Uterus (tissue), 3 donors: ENCODE measurements at regions not wholly inside any gene's neighbourhood (a gene's known extent, or its start where the extent isn't known, plus 50 kb on each side); places are given as distances from the start of the nearest gene placed in this dataset.

Source experiments
- DNase-seq, 2 donors: peaks; one replicate each; pipeline ENCODE4 v3.0.0-alpha.2; 2019 to 2020
- H3K27ac ChIP-seq, 2 donors: fragments of 200-600 bp; sonication (generic); 1 replicate in 1 of 2; 2 replicates in 1 of 2; pipeline ENCODE4 v1.5.1; 2016 to 2018
- H3K27me3 ChIP-seq, 2 donors: fragments of 200-600 bp; sonication (generic); one replicate each; pipeline ENCODE4 v1.5.1; 2018 to 2019; ENCODE audit warnings: control low read depth in 1 of 2
- H3K36me3 ChIP-seq, 2 donors: fragments of 200-600 bp; sonication (generic); one replicate each; pipeline ENCODE4 v1.5.1; 2019; ENCODE audit warnings: control low read depth in 1 of 2
- H3K4me1 ChIP-seq, 2 donors: fragments of 200-600 bp; sonication (generic); one replicate each; pipeline ENCODE4 v1.5.1; 2018 to 2019; ENCODE audit warnings: control low read depth in 1 of 2
- H3K4me3 ChIP-seq, 2 donors: fragments of 200-600 bp; sonication (generic); 1 replicate in 1 of 2; 2 replicates in 1 of 2; pipeline ENCODE4 v1.5.1; 2018 to 2019; ENCODE audit warnings: mild to moderate bottlenecking in 1 of 2
- H3K9me3 ChIP-seq, 2 donors: fragments of 200-600 bp; sonication (generic); one replicate each; pipeline ENCODE4 v1.5.1; 2019; ENCODE audit warnings: control low read depth in 1 of 2
- CTCF ChIP-seq, 4 experiments: fragments of 200-600 bp in 2 of 4; fragments of 450-650 bp in 2 of 4; sonication (generic) in 2 of 4; IDR thresholded peaks; one replicate each; pipeline ENCODE4 v1.5.1; 2016 to 2019; ENCODE audit warnings: antibody characterized with exemption in 4 of 4, mild to moderate bottlenecking in 2 of 4, moderate library complexity in 1 of 4
- POLR2A ChIP-seq, 2 donors: fragments of 450-650 bp; IDR thresholded peaks; one replicate each; pipeline ENCODE4 v1.6.1; 2016; ENCODE audit warnings: antibody characterized with exemption in 2 of 2, mild to moderate bottlenecking in 1 of 2, moderate library complexity in 1 of 2
- intact Hi-C: fragments of 100-400 bp; cut with DNase I; formaldehyde crosslinking; loops from one replicate; pipeline ENCODE4 v1.15.1; 2023; ENCODE audit warnings: low total_unique reads
- donor health status: DM: yes; HTN: yes; CAD: no.

GRCh38 chr9:129323376-129323998 lies 145.4 kb upstream of the IER5L start:
- H3K27me3 ChIP-seq: no peaks in the 10 kb centered on the region
- H3K27ac ChIP-seq: peak overlapping the region; percentile 95 to 99
- H3K36me3 ChIP-seq: no peaks in the 10 kb centered on the region
- TF ChIP-seq POLR2A (IDR thresholded peaks at IDR 0.05) (no peak), CTCF (IDR thresholded peaks at IDR 0.05) (no peak)
- H3K9me3 ChIP-seq: no peaks in the 10 kb centered on the region
- H3K4me1 ChIP-seq: peaks cover 17 to 19% of the 10 kb centered on the region in 2 donors
- peak; percentile 30 to 33 for DNase-seq
- H3K4me3 ChIP-seq: no peak overlapping the region
- intact Hi-C loops: loop anchor here (10.0 kb wide), 1 partner anchor 149 kb away; the partner anchor contains the start of gene IER5L

GRCh38 chr9:129322641-129323375 lies 144.7 kb upstream of the IER5L start:
- peaks cover 16 to 23% of the 10 kb centered on the region in 2 donors for H3K4me1 ChIP-seq
- no peaks in the 10 kb centered on the region for H3K9me3 ChIP-seq
- no peaks in the 10 kb centered on the region for H3K27me3 ChIP-seq
- TF ChIP-seq POLR2A (IDR thresholded peaks at IDR 0.05): no peak
- TF ChIP-seq CTCF (IDR thresholded peaks at IDR 0.05): peak in 1 of 4 experiments; percentile 2
- no peaks in the 10 kb centered on the region for H3K36me3 ChIP-seq
- intact Hi-C loops: loop anchor here (10.0 kb wide), 1 partner anchor 148 kb away; the partner anchor contains the start of gene IER5L
- H3K27ac ChIP-seq: peak overlapping the region; percentile 95 to 99
- no peak overlapping the region for H3K4me3 ChIP-seq
- DNase-seq: peak in 1 of 2 donors; percentile 19

- intact Hi-C loops: loop anchor here (10.0 kb wide), 1 partner anchor 147 kb away; the partner anchor contains the start of gene IER5L
- Histone ChIP-seq H3K27ac (peak overlapping the region; percentile 95 to 99), H3K36me3 (no peaks in the 10 kb centered on the region), H3K27me3 (no peaks in the 10 kb centered on the region), H3K4me3 (no peak overlapping the region), H3K9me3 (no peaks in the 10 kb centered on the region), H3K4me1 (peaks cover 16 to 25% of the 10 kb centered on the region in 2 donors)
- DNase-seq: peak; percentile 39 to 43
- TF ChIP-seq CTCF (IDR thresholded peaks at IDR 0.05) (peak in 2 of 4 experiments; percentile 6 to 11), POLR2A (IDR thresholded peaks at IDR 0.05) (no peak)
Observed at GRCh38 chr9:129322022-129322621, 144.1 kb upstream of the IER5L start.

GRCh38 chr9:129321286-129322021 lies 143.4 kb upstream of the IER5L start:
- H3K4me3 ChIP-seq: peak overlapping the region; percentile 35 to 37
- intact Hi-C loops: loop anchor here (10.0 kb wide), 1 partner anchor 147 kb away; the partner anchor contains the start of gene IER5L
- H3K27ac ChIP-seq: peak overlapping the region; percentile 95 to 99
- peak; percentile 34 to 44 for DNase-seq
- H3K27me3 ChIP-seq: no peaks in the 10 kb centered on the region
- TF ChIP-seq POLR2A (IDR thresholded peaks at IDR 0.05) (no peak), CTCF (IDR thresholded peaks at IDR 0.05) (no peak)
- H3K36me3 ChIP-seq: no peaks in the 10 kb centered on the region
- no peaks in the 10 kb centered on the region for H3K9me3 ChIP-seq
- H3K4me1 ChIP-seq: peaks cover 16 to 31% of the 10 kb centered on the region in 2 donors
